ENCODE measurements at regions not wholly inside any gene's neighbourhood (a gene's known extent, or its start where the extent isn't known, plus 50 kb on each side); places are given as distances from the start of the nearest gene placed in this dataset.
"Not testable (repeated sequence)": the region's sequence is repeated elsewhere in the genome, so short reads cannot be mapped to it uniquely, and the experiment has no call there.

DNA sequence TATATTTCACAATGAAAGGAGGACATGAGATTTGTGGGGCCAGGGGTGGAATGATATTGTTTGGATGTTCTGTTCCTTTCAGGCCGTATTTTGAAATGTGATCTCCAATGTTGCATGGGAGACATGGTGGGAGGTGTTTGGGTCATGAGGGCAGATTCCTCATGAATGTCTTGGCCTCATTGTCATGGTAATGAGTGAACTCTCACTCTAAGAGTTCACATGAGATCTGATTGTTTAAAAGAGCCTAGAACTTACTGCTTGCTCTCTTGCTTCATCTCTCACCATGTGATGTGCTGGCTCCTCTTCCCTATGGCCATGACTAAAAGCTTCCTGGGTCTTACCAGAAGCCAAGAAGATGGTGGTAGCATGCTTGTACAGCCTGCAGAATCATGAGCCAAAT, 1183.0 kb downstream of the TECRL start:
- DNase-seq: no peak

DNA sequence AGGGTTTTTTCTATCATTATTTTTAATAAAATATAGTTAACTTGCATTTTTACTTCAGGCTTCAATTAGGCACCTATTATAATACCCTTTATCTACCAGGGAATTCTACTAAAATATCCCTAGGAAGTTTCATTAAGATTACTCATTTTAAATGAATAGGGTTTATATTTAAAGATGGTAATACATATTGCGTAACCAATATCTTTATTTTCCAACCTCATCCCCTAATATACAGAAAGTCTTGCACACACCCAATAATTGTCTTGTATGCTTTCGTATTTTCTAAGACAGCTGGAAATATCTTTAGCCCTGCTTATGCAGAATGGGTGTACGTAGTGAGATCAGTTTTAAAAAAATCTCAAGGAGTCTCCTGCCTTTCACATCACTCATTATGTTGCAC, 1186.8 kb downstream of the TECRL start:
- DNase-seq: no peak

DNA sequence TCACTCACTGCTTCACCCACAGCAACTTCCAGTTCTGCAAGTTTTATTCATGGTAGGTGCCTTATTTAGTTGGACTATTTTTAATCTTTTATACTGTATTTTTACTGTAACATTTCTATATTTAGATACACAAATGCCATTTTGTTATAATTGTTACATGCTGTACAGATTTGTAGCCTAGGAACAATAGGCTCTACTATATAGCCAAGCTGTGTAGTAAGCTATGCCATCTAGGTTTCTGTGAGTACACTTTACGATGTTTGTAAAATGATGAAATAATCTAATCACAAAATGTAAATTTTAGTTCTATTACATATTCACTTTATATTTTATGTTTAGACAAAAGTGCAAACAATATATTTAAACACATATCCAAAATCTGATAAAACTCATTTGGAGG, 1187.8 kb downstream of the TECRL start:
- no peak for DNase-seq

DNA sequence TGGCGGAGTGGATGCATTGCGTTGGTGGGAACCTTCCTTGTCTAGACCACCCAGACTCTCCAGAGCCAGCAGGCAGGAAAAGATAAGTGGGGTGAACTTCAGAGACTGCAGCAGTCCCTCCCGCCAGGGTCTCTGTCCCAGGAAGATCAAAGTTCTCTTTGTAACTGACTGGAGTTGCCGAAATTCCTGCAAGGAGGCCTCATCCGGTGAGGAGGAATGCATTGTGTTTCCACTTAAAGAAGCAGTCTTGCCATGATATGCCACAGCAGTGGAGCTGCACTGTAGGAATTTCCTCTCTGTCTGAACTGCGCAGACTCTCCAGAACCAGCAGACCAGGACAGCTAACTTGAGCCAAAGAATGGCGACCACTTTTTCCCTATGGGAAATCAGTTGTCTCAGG, 1190.4 kb downstream of the TECRL start:
- no peak for DNase-seq

DNA sequence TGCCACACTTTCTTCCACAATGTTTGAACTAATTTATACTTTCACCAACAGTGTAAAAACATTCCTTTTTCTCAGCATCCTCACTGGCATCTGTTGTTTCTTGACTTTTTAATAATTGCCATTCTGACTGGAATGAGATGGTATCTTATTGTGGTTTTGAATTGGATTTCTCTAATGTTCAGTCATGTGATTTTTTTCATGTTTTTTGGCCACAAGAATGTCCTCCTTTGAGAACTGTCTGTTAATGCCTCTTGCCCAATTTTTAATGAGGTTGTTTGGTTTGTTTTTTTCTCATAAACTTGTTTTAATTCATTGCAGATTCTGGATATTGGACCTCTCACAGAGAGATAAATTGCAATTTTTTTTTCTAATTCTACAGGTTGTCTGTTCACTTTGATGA, 1195.2 kb downstream of the TECRL start:
- no peak for DNase-seq

DNA sequence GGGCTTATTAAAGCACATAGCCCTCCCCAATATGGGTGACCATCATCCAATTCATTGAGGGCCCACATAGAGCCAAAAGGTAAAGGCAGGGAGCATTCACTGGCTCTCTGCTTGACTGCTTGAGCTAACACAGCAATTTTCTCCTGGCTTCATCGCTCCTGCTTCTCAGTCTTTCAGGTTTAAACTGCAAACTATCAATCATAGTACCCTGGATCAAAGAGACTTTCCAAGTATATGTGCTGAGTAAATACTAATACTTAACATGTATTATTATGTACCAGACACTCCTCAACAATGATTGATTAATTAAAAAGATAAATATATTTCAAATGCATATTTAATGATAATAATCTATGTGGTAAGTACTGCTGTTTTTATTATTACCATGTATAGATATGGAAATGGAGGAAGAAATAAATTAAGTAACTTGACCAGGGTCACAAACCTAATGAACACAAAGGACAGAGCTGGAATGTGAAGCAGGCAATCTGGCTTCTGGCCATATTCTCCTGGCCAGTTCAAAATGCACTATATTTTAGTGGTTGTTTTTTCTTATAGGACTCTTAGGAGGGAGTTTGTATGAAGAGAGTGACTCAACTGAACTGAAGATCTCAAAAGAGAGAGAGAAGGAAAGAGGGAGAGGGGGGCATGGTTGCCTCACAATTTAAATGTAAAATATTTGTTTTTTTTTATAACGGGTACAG, 1197.3 kb downstream of the TECRL start:
- no peak for DNase-seq

DNA sequence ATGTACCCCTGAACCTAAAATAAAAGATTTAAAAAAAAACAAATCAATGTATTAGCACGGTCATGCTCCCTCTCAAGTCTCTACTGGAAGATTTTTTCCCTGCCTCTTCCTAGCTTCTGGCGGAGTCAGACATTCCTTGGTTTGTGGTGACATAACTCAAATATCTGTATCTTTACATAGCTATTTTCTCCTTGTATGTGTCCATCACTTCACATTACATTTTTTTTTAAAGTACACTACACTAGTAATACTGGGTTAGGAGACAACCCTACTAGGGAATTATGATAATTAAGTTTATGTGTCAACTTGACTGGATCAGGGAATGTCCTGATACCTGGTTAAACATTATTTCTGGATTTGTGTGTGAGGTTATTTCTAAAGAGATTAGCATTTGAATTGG, 1197.9 kb downstream of the TECRL start:
- no peak for DNase-seq

DNA sequence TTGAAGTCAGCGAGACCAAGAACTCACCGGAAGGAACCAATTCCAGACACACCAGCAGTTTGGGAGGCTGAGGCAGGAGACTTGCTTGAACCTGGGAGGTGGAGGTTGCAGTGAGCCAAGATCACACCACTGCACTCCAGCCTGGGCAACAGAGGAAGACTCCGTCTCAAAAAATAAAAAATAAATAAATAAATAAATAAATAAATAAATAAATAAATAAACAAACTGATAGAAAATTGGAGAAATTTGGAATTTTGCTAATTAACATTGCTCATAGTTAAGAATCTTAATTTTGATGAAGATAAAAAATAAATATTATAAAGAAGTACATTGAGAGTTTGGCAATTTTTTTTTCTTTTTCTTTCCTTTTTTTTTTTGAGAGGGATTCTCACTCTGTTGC, 1216.2 kb downstream of the TECRL start:
- not testable (repeated sequence) for DNase-seq

DNA sequence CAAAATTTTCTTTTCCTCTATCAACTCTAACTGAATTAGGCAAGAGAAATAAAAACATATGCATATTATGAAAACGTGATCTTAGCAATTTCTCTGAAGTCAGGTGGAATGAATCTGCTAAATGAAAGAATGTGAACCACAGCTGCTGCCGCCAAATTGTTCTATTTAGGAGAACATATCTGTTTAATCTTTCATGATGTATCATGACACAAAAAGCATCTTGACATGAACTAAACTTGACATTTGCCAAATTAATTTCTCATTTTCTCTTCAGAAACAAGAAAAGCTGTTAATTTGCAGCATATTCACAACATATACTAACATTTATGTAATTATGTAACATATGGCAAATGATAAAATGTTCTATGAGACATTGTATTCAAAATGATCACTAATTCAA, 1237.9 kb downstream of the TECRL start:
- no peak for DNase-seq

DNA sequence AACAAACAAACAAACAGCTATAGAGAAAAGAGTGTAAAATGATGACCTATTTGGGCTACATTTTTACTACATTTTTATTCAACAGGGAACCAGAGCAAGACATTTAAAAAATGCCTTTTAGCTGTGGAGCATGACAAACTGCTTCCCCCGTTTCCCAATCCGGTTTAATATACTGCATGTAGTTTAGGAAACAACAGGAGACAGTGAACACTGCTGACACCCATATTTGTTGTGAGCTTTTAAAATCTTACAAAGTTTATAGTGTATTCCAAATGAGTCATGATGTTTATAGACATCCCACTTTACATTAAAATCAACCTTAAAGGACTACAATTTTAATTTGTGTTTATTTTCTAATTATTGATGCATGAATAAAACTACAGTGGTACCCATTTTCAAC, 1238.3 kb downstream of the TECRL start:
- no peak for DNase-seq

DNA sequence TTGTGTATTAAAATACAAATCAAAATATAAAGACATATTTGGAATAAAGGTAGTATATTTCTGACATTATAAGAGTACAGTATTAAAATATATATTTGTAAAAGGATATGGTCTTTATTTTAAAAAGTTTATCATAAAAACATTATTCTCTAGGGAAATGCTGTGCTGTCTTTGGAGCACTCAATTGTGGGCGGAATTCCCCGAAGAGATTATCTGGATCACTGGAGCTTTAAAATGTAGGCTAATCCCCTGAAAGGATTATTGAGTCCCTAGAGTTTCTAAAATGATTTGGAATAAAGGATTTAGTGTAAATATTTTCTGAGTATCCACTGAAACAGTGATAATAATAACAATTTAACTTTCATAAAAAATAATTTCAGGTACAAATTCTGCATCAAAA, 1239.4 kb downstream of the TECRL start:
- DNase-seq: no peak

DNA sequence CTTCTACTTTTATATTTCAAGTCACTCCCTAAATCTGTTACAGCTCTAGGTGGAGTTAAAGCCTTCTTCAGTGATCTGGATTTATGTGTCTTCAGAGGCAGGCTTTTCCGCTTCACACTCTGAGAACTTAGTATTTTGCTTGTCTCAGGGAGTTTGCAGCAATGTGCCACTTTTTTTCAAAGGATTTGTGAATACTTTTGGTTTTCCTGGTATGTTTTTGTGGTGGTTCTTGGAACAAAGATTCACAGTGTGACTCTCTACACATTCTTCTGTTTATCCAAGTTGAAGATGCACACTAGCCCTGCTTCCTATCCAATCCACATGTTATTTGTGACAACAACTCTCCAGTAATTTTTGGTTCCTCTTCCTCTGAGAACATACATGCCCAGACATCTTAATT, 1253.7 kb downstream of the TECRL start:
- DNase-seq: no peak

DNA sequence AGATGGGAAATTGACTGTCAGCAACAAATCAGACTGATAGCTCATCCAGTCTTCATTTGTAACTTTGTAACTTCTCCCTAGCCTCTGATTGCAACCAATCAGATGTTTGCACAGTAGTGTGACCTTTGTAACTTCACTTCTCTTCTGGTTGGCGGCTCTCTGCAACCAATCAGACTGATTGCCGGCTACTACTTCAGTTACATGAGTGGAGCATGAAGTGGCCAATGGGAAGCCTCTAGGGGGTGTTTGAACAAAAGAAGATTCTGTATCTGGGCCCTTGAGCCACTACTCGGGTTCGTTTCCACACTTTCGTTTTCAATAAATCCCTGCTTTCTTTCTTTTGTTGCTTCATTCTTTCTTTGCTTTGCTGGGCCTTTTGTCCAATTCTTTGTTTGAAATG, 1285.8 kb downstream of the TECRL start:
- no peak for DNase-seq

DNA sequence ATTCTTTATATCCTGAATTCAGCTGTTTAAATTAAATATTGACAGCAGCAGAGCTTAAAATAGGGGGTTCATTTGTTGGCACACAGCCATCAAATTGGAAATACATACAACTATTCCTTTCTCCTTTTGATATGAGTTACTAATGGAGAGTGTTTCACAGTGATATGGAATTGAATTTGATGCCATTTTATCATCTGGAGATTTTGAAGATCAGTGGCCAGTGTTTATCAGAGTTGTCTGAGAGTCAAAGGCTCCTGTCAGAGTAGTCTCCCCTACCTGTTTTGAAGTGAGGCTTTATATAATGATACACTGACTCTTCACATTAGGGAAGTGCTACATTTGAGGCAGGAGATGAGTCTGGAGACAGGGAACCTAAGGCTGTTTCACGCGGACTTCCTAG, 1286.3 kb downstream of the TECRL start:
- DNase-seq: no peak

DNA sequence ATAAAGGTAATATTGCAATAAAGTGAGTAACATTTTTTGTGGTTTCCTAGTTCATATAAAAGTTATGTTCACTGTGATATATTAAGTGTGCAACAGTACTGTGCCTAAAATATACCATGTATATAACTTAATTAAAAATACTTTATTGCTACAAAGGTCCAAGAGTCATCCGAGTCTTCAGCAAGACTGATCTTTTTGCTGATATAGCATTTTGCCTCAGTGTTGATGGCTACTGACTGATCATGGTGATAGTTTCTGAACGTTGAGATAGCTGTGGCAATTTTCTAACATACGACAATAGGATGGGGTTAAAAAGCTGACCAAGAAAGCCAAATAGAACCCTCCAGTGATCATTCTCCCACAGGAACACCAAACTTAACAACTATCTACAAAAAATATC, 1302.7 kb downstream of the TECRL start:
- DNase-seq: no peak

DNA sequence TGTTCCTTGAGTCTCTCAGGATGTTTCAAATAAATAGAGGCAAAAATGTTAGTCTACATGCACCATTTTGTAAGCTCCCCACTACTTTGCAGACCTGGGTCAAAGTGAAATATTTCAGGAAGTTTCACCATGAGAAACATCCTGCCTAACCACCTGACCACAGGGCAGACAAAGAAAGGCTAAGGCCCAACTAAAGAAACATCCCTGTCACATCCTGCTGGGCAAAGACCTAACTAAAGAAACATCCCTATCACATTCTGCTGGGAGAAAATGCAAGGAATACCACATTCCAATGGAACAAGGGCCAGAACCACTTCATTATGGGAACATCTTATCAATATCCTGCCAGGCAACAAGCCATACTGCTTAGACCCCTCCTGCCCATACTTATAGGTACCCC, 1303.4 kb downstream of the TECRL start:
- DNase-seq: no peak

DNA sequence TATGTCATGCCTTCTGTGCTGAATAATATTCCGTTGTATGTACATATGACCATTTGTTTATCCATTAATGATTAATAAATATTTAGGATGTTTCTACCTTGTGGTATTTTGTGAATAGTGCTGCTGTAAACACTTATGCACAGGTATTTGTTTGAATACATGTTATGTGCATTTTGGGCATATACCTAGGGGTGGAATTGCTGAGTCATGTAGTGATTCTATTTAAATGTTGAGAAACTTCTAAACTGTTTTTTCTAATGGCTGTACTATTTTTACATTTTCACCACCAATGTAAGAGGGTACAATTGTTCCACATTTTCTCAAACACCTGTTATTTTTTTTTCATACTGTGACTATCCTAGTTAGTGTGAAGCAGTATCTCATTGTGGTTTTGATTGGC, 1318.6 kb downstream of the TECRL start:
- no peak for DNase-seq

DNA sequence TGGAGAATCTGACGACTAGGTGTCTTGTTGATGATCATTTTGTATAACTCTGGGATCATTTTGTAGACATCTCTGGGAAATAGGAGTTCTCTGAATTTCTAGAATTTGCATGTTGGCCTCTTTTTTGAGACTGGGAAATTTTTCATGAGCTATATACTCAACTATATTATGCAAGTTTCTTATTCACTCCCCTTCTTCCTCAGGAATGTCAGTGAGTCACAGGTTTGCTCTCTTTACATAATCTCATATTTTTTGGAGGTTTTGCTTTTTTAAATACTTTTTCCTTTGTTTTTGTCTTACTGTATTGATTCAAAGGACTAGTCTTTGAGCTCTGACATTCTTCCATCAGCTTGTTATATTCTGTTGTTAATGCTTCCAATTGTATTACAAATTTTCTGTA, 1324.2 kb downstream of the TECRL start:
- no peak for DNase-seq

DNA sequence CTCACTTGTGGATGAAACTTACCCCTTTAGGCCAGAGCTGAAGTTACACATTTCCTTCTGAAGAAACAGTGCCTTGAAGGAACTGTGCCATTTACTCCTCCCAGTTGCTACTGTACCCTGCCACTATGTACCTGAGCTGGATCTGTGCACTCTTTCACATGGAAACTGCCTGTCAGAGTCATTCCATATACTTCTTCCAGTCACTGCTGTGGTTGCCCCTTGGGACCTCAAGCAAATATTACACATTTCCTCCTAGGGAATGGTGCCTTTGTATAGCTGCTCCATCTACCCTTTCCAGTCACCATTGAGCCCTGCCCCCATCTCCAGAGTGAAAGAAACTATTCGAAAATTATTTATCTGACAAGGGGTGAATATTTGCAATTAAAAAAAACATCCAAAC, 1328.3 kb downstream of the TECRL start:
- no peak for DNase-seq

DNA sequence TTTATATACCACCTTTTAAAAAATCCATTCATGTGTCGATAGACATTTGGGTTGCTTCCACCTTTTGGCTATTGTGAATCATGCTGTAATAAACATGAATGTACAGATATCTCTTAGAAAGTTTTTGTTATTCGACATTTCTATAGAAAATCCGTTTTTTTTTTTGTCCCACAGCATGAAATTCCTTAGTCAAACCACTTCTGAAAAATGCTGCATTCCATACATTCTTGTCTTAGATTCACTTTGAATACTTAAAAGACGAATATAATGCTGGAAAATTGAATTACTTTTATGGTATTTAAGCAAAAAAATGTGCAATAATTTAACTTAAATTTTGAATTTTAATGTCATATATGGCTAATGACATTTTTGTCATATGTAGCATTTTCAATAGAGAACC, 1345.5 kb downstream of the TECRL start:
- DNase-seq: no peak

DNA sequence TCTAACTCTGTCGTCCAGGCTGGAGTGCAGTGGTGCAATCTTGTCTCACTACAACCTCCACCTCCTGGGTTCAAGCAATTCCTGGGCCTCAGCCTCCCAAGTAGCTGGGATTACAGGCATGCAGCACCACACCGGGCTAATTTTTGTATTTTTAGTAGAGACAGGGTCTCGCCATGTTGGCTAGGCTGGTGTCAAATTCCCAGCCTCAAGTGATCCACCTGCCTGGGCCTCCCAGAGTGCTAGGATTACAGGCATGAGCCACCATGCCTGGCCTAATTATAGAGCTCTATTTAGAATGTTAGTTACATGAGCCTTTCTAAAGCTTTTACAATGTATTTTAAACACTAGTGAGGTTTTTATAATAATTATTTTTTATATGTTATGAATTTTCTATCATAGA, 1346.4 kb downstream of the TECRL start:
- not testable (repeated sequence) for DNase-seq

DNA sequence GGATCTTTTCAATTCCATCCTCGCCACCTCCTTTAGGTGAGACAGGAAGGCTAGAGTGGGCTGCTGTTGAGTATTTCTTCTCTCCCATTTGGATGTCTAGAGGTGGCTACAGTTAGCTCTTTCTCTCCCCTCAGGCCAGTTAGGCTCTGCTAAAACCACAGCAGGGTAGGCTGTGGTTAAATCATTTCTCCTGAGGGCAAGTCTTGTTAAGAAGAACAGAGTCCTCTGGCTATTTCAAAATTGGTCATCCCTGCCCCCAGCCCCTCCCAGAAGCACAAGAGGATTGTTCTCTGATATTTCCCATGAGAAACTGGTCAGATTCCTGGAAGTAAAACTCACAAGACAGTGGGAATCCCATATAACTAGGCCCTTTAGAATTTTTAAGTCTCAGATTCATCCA, 1359.5 kb downstream of the TECRL start:
- DNase-seq: no peak

DNA sequence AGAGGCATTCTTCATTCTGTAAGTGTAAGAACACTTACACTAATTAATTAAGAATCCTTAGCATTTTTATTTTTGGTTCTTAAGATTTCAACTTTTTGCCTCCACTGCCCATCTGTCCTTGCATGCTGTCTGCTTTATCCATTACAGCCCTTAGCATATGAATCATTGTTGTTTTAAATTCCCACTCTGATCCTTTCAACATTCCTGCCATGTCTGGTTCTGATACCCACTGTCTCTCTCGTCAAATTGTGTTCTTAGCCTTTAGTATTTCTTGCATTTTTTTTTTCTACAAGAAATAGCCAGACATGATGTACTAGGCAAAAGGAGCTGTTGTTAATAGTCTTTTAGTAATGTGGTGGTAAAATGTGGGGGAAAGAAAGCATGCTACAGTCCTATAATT, 1360.0 kb downstream of the TECRL start:
- DNase-seq: no peak

DNA sequence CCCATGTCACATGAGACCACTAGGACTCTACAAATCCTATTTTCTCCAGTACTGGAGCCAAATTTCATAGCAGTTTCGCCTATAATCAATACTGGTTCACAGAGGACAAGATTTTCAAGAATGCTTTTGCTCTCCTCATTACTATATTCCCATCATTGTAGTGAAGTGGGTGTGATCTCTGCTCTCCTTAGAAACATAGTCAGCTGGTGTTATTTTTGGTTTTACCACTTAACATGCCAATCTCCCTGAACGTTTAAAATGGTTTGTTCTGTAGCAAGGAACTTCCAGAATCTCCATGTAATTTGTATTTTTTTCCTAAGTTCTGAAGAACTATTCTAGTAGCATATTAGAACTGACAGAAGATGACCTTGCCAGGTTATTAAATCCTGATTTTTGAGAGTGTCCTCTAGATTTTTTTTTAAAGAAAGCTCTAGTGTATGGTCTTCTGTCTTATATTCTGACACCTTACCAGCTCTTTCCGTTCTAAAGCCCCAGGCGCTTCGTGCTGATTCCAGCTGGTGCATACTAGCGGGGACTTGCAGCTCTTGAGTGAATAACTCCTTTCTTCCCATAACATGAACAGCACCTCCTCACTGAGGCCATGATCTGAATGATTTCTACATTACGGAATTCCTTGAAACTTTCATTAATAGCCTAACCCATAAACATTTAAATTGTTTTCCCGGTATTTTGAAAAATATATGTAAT, 1372.9 kb downstream of the TECRL start:
- DNase-seq: no peak

DNA sequence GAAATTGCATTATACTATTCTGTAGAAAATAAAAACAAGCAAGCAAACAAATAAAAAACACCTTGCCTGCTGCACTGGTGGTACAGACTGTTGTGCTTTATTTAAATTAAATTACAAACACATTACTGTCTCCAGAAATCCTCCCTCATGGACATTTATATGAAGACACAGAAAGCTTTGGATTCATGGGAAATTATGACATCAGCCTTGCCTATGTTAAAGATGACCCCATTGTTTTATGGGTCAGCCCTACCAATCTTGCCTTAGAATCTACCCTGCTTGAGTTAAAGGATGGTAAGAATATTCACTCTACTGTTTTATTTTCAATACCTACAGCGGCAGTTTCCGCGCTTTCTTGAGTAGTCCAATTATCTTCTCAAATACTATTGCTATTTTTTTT, 1379.9 kb downstream of the TECRL start:
- DNase-seq: no peak

All from NCI-H2227 treated with DMSO at 0.1 percent for 48 hours (cell line).